ENCODE measurements at regions not wholly inside any gene's neighbourhood (a gene's known extent, or its start where the extent isn't known, plus 50 kb on each side); places are given as distances from the start of the nearest gene placed in this dataset.

DNA sequence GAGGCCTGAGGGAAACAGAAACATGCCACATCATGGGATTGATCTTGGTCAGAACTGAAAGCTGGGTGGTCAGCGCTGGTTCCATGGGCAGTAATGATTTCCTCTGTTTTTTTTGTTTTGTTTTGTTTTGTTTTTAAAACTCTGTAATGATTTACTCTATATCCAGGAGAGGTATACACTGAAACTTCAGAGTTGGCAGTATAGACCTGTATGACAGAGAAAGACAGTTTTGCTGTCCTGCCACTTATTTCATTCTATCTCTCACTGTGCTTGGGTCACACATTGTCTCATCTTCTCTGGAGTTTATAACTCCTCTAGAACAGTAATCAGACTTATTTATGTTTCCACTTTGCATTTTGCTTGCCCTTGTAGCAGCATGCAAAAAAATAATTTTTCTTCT, 105.1 kb upstream of the SLITRK1 start:
- no peak overlapping the region for H3K27ac ChIP-seq
- TF ChIP-seq ZFX (IDR thresholded peaks at IDR 0.05), result no peak
- TF ChIP-seq, protein P1, sequence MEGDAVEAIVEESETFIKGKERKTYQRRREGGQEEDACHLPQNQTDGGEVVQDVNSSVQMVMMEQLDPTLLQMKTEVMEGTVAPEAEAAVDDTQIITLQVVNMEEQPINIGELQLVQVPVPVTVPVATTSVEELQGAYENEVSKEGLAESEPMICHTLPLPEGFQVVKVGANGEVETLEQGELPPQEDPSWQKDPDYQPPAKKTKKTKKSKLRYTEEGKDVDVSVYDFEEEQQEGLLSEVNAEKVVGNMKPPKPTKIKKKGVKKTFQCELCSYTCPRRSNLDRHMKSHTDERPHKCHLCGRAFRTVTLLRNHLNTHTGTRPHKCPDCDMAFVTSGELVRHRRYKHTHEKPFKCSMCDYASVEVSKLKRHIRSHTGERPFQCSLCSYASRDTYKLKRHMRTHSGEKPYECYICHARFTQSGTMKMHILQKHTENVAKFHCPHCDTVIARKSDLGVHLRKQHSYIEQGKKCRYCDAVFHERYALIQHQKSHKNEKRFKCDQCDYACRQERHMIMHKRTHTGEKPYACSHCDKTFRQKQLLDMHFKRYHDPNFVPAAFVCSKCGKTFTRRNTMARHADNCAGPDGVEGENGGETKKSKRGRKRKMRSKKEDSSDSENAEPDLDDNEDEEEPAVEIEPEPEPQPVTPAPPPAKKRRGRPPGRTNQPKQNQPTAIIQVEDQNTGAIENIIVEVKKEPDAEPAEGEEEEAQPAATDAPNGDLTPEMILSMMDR (conservative IDR thresholded peaks at IDR 0.05), result no peak

DNA sequence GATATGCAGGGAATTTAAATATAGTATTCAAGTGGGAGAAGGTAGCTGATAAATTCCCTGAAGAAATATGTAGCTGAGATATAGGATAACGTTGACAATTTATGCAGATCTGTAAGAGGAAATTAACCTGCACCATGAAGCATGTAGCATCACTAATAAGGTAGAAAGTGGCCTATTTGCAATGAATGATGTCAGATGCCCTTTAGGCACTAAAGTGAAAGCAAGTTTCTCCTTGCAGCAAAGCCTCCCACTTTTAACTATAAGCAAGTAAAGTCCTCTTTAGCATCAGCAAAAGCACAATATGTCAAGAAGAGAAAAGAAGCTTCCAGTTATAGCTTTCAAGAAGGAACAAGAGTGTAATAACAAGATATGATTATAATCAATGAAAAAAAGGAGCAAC, 102.5 kb upstream of the SLITRK1 start:
- no peak for TF ChIP-seq ZFX (IDR thresholded peaks at IDR 0.05)
- TF ChIP-seq, protein P1 (conservative IDR thresholded peaks at IDR 0.05), result no peak

DNA sequence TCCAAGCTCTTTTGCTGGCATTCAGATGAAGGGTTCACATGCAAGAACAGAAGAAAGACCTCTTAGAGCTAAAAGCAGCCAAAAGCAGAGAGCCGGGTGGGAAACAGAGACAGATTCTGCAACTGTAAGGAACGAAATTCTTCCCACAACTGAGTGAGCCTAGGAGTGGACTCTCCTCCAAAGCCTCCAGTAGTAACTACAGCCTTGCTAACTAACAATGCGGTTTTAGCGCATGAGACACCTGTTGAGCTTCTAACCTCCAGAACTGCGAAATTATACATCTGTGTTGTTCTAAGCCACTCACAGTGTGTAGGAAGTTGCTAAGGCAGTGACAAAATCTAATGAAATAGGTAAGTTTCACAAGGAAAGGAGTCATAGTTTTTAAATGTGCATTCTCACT, 98.1 kb upstream of the SLITRK1 start:
- no peak overlapping the region for H3K27ac ChIP-seq
- TF ChIP-seq, protein P1 (conservative IDR thresholded peaks at IDR 0.05), result no peak
- no peak for TF ChIP-seq ZFX (IDR thresholded peaks at IDR 0.05)

More for the DNA sequence above, 102.5 kb upstream of the SLITRK1 start:
- no peak overlapping the region for H3K27ac ChIP-seq

DNA sequence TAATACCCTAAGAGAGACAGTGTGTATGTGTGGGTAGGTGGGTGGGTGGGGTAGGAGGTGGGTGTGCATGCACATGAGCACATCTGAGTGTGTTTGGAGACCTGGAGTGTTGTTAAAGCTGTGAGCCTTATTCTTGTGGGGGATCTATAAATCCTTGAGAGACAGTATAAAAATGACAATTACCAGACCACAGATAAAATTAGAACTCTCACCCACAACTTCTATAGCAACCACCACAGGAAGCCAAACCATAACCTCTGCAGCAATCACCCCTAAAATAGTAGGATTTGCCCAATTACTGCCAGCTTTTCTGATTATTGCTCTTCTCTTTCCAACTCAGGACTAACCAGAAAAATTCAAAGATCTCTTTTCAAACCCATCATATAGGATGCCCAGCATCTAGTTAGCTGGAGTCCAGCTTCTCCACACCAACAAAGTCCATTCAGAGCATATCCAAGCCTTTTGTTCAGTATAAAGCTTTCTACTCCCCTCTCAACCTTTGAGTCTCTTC, 93.4 kb upstream of the SLITRK1 start:
- no peak overlapping the region for H3K27ac ChIP-seq
- TF ChIP-seq, protein P1 (conservative IDR thresholded peaks at IDR 0.05), result no peak
- TF ChIP-seq ZFX (IDR thresholded peaks at IDR 0.05), result no peak

DNA sequence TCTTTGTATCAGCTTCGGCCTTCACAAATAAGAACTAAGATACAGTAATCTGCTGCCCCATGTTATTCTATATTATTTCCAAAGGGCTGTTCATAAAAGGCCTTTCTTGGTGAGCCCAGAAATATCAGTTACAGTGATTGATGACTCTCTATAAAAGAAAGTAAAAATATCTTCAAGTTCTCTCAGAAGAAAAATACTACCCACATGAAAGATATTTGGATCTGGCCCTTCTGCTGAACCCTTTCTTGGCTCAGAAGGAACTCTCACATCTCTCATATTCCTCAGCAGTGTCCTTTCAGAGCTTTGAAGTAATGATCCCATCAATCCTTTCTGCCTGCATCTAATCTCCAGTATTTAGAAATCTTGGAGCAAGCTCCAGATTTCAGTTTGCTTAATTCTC, 76.3 kb upstream of the SLITRK1 start:
- TF ChIP-seq, protein P1 (conservative IDR thresholded peaks at IDR 0.05), result no peak
- no peak for TF ChIP-seq ZFX (IDR thresholded peaks at IDR 0.05)
- no peak overlapping the region for H3K27ac ChIP-seq

DNA sequence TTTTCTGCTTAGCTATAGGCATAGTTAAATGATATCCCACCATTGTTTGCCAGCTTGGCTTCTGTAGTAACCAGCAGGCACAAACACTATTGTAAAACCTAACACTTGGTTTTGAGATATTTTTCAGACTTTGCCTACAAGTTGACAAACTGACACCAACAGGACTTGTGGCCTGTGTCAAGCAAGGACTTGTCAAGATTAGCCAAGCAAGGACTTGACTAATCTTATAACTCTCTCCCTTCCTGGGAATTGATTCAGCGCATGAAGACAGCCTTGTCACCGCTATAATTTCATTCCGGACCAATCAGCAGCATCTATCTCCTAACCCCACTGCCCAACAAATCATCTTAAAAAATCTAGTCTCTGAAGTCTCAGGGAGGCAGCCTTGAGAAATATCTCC, 72.7 kb upstream of the SLITRK1 start:
- TF ChIP-seq, protein P1 (conservative IDR thresholded peaks at IDR 0.05), result no peak
- TF ChIP-seq ZFX (IDR thresholded peaks at IDR 0.05), result no peak
- H3K27ac ChIP-seq, result no peak overlapping the region

DNA sequence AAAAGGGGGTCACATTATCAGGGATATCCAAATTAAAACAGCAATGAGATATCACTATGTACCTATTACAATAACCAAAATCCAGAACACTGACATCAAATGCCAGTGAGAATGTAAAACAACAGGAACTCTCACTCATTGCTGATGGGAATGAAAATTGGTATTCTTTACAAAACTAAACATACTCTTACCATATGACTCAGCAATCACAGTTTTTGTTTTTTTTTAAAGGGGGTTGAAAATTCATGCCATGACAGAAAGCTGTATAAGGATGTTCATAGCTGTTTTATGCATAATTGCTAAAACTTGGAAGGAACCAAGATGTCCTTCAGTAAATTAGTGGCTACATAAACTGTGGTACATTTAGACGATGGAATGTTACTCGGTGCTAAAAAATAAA, 71.6 kb upstream of the SLITRK1 start:
- no peak for TF ChIP-seq ZFX (IDR thresholded peaks at IDR 0.05)
- TF ChIP-seq, protein P1 (conservative IDR thresholded peaks at IDR 0.05), result no peak

More for the DNA sequence above, 71.6 kb upstream of the SLITRK1 start:
- H3K27ac ChIP-seq, result no peak overlapping the region
